ENCODE measurements at regions not wholly inside any gene's neighbourhood (a gene's known extent, or its start where the extent isn't known, plus 50 kb on each side); places are given as distances from the start of the nearest gene placed in this dataset.

- CTCF ChIA-PET, result no interaction called here
- no peak for TF ChIP-seq CTCF (IDR thresholded peaks at IDR 0.05; ENCODE audit: control extremely low read depth, extremely low read depth, low read depth, missing control alignments)
- DNase-seq (ENCODE audit: extremely low spot score), result no peak
- POLR2A ChIA-PET, result no interaction called here
Observed at GRCh38 chr5:109924237-109925107, 234.7 kb downstream of the MAN2A1 start.

- POLR2A ChIA-PET, result no interaction called here
- no peak for TF ChIP-seq CTCF (IDR thresholded peaks at IDR 0.05; ENCODE audit: control extremely low read depth, extremely low read depth, low read depth, missing control alignments)
- CTCF ChIA-PET, result interaction anchor here (0.7 kb wide), 1 partner anchor 12 kb away, joined by 4 read pairs; no protein-coding TSS in a partner anchor
- DNase-seq (ENCODE audit: extremely low spot score), result no peak
Observed at GRCh38 chr5:109927639-109928038, 237.9 kb downstream of the MAN2A1 start.

GRCh38 chr5:109928046-109928445 lies 238.3 kb downstream of the MAN2A1 start:
- ChIA-PET POLR2A (no interaction called here), CTCF (no interaction called here)
- TF ChIP-seq CTCF (IDR thresholded peaks at IDR 0.05; ENCODE audit: control extremely low read depth, extremely low read depth, low read depth, missing control alignments), result no peak
- no peak for DNase-seq (ENCODE audit: extremely low spot score)

GRCh38 chr5:109928811-109929210 lies 239.1 kb downstream of the MAN2A1 start:
- CTCF ChIA-PET, result no interaction called here
- POLR2A ChIA-PET, result no interaction called here
- no peak for TF ChIP-seq CTCF (IDR thresholded peaks at IDR 0.05; ENCODE audit: control extremely low read depth, extremely low read depth, low read depth, missing control alignments)
- no peak for DNase-seq (ENCODE audit: extremely low spot score)

- CTCF ChIA-PET, result no interaction called here
Observed at GRCh38 chr5:109929376-109929775, 239.6 kb downstream of the MAN2A1 start.

GRCh38 chr5:109929911-109930310 lies 240.2 kb downstream of the MAN2A1 start:
- ChIA-PET CTCF (no interaction called here), POLR2A (no interaction called here)
- TF ChIP-seq CTCF (IDR thresholded peaks at IDR 0.05; ENCODE audit: control extremely low read depth, extremely low read depth, low read depth, missing control alignments), result no peak
- no peak for DNase-seq (ENCODE audit: extremely low spot score)

More at GRCh38 chr5:109929376-109929775, 239.6 kb downstream of the MAN2A1 start:
- TF ChIP-seq CTCF (IDR thresholded peaks at IDR 0.05; ENCODE audit: control extremely low read depth, extremely low read depth, low read depth, missing control alignments), result no peak
- POLR2A ChIA-PET, result no interaction called here
- no peak for DNase-seq (ENCODE audit: extremely low spot score)

All from GM10248 (cell line).